Activated CD4-positive, alpha-beta T cell treated with anti-CD3 and anti-CD28 coated beads, Interleukin-2, amount 10 ng/mL, durations not matched to agents 24 days and 14 days (primary cell): ENCODE measurements at regions not wholly inside any gene's neighbourhood (a gene's known extent, or its start where the extent isn't known, plus 50 kb on each side); places are given as distances from the start of the nearest gene placed in this dataset.

Experiments
- DNase-seq: peaks from one replicate; pipeline ENCODE4 v3.0.0; 2022
- H3K27ac Mint-ChIP-seq: one replicate; pipeline ENCODE4 v1.8.0; 2022; ENCODE audit warnings: mild to moderate bottlenecking, mixed read lengths
- H3K27me3 Mint-ChIP-seq: one replicate; pipeline ENCODE4 v1.8.0; 2022; ENCODE audit warnings: mixed read lengths
- H3K36me3 Mint-ChIP-seq: one replicate; pipeline ENCODE4 v1.8.0; 2022; ENCODE audit warnings: low read depth, mild to moderate bottlenecking, mixed read lengths
- H3K4me1 Mint-ChIP-seq: one replicate; pipeline ENCODE4 v1.8.0; 2021; ENCODE audit warnings: mixed read lengths
- H3K4me3 Mint-ChIP-seq: one replicate; pipeline ENCODE4 v1.8.0; 2022; ENCODE audit warnings: mild to moderate bottlenecking, moderate library complexity, mixed read lengths
- H3K9me3 Mint-ChIP-seq: one replicate; pipeline ENCODE4 v1.8.0; 2021; ENCODE audit warnings: mixed read lengths
- intact Hi-C: fragments of 100-400 bp; cut with micrococcal nuclease; formaldehyde crosslinking; loops from one replicate; pipeline ENCODE4 v1.15.1; 2023

DNA sequence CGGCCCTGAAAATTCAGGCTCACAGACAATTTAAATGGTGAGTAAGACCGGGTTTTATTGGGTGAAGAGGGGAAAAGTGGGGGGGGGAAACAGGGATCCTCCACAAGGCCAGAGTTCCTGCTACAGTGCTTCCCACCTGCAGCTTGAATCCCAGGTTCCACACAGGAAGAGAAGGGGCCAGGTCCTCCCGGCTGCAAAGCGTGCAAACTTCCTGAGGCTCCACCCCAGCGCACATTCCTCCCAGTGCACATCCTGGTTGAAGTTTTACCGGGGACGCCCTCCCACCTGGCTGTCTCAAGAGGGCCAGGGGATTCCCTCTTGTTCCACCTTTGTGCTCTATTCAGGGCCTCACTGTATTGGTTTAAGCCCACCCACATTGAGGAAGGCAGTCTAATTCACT lies 347.7 kb upstream of the REG3G start:
- no peaks in the 10 kb centered on the region for H3K4me1 Mint-ChIP-seq
- intact Hi-C loops: no loop called here
- no peak overlapping the region for H3K27ac Mint-ChIP-seq
- H3K36me3 Mint-ChIP-seq: no peaks in the 10 kb centered on the region
- no peak overlapping the region for H3K4me3 Mint-ChIP-seq
- H3K27me3 Mint-ChIP-seq: no peaks in the 10 kb centered on the region
- DNase-seq: no peak
- peaks cover 3% of the 10 kb centered on the region for H3K9me3 Mint-ChIP-seq

DNA sequence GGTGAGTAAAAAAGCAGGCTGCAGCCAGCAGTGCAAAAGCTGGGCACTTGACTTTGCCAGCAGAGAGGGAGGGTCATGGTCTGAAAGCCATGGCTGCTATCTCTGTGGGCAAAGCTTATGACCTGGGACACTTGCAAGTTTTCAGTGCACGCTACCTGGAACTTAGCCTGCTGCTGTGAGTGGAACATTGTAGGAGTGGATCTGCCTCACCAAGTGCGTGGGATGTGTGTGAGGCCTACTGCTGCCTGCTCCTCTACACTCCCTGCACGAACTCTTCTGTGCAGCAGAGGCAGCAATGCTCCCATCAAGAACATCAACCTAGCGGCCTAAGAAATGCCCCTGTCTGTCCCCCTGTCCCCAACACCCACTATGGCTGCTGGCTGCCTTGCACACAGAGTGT lies 344.1 kb upstream of the REG3G start:
- DNase-seq: no peak
- Mint-ChIP-seq H3K4me3 (no peak overlapping the region), H3K4me1 (no peaks in the 10 kb centered on the region), H3K9me3 (peaks cover 11% of the 10 kb centered on the region), H3K27me3 (no peaks in the 10 kb centered on the region), H3K27ac (no peak overlapping the region), H3K36me3 (no peaks in the 10 kb centered on the region)
- intact Hi-C loops: no loop called here

DNA sequence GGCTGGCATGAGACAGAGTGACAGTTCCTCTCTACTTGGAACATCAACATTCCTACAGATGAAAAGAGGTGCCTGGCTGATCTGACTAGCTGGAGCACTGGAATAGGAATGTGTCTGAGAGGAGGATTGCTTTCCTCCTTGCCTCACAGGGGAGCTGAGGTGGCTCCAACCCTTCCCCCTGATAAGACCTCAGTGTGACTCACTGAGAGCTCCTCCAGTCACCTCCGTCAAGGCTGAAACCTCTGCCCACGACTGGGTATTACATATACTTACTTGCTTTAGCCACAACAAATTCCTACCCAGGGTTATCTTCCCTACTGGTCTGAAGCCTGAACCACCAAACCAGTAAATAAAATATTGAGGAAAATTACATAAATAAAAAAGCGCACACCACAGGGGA lies 342.7 kb upstream of the REG3G start:
- H3K9me3 Mint-ChIP-seq: peaks cover 14% of the 10 kb centered on the region
- no peak overlapping the region for H3K4me3 Mint-ChIP-seq
- no peaks in the 10 kb centered on the region for H3K4me1 Mint-ChIP-seq
- intact Hi-C loops: no loop called here
- no peak overlapping the region for H3K27ac Mint-ChIP-seq
- no peak for DNase-seq
- no peaks in the 10 kb centered on the region for H3K36me3 Mint-ChIP-seq
- no peaks in the 10 kb centered on the region for H3K27me3 Mint-ChIP-seq

DNA sequence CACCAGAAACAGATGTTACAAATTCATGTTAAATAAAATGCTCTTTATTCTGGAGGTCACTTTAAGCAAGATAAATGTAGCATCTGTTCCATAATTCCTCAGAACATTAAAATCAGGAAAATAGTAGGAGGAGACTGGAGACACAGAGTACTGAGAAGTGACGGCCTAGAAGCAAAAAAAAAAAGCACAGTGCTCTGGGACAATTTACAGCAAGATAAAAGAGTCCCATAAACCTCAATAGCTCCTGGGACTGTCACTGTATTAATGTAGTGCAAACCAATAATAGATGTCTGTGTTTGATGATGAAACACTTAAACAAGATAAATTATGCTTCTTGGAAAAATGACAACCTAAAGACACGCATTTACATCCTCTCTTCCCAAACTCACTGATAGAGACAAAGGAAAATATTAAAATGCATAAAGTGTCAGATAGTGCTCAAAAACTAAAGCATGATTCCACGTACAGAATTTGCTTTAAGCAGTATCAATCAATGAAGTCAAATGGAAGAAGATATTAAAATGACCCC lies 338.8 kb upstream of the REG3G start:
- no peaks in the 10 kb centered on the region for H3K4me1 Mint-ChIP-seq
- H3K4me3 Mint-ChIP-seq: no peak overlapping the region
- H3K27me3 Mint-ChIP-seq: no peaks in the 10 kb centered on the region
- no peak overlapping the region for H3K27ac Mint-ChIP-seq
- intact Hi-C loops: no loop called here
- no peaks in the 10 kb centered on the region for H3K36me3 Mint-ChIP-seq
- DNase-seq: no peak
- peaks cover 14% of the 10 kb centered on the region for H3K9me3 Mint-ChIP-seq

DNA sequence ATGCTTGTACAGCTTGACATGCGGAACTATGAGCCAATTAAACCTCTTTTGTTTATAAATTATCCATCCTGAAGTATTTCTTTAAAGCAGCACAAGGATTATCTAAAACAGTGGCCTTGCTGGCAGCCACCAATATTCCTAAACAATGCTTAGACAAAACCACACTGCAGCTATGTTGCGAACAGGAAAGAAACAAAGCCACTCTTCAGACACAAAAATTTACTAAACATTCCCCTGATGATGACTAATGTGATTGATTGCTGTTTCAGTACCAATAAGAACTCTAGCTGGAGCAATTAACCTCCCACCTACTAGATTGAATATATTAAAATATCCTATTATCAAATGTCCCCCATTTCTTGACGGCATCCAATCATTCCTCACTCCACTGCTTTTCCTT lies 325.8 kb upstream of the REG3G start:
- intact Hi-C loops: no loop called here
- Mint-ChIP-seq H3K4me1 (no peaks in the 10 kb centered on the region), H3K36me3 (no peaks in the 10 kb centered on the region), H3K4me3 (no peak overlapping the region), H3K27ac (no peak overlapping the region), H3K27me3 (no peaks in the 10 kb centered on the region), H3K9me3 (peaks cover 3% of the 10 kb centered on the region)
- no peak for DNase-seq

DNA sequence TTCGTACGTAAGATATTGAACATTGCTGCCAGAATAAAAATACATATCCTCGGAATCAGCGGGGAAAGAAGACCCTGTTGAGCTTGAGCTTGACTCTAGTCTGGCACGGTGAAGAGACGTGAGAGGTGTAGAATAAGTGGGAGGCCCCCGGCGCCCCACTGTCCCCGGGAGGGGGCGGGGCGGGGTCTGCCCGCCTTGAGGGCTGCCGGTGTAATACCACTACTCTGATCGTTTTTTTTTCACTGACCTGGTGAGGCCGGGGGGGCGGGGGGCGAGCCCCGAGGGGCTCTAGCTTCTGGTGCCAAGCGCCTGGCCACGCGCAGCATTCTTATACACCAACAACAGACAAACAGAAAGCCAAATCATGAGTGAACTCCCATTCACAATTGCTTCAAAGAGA lies 324.0 kb upstream of the REG3G start:
- no peak overlapping the region for H3K27ac Mint-ChIP-seq
- H3K4me1 Mint-ChIP-seq: no peaks in the 10 kb centered on the region
- no peak overlapping the region for H3K4me3 Mint-ChIP-seq
- DNase-seq: no peak
- intact Hi-C loops: no loop called here
- H3K9me3 Mint-ChIP-seq: peaks cover 3% of the 10 kb centered on the region
- no peaks in the 10 kb centered on the region for H3K27me3 Mint-ChIP-seq
- no peaks in the 10 kb centered on the region for H3K36me3 Mint-ChIP-seq

DNA sequence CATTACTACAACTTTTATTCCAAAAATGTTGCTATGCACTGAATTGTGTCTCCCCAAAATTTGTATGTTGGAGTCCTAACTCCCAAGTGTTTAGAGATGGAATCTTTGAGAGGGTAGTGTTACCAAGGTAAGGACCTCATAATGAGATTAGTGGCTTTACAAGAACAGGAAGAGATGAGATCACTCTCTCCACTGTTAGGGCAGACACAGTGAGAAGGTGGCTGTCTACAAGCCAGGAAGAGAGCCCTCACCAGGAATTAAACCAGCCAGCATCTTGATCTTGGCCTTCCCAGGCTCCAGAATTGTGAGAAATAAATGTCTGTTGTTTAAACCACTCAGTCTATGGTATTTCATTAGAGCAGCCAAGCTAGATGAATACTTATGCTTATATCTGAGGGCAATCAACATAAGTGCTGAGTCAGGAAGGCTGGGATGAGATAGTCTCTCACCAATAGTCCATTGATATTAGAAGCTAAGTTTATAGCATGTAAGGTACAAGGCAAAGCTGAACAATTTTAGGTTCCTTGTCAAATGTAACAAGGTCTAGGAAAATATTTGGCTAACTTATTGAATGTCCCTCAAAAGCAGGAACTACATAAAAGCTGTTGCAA lies 317.6 kb upstream of the REG3G start:
- no peak for DNase-seq
- Mint-ChIP-seq H3K27me3 (no peaks in the 10 kb centered on the region), H3K27ac (no peak overlapping the region), H3K4me1 (no peaks in the 10 kb centered on the region), H3K36me3 (no peaks in the 10 kb centered on the region), H3K4me3 (no peak overlapping the region), H3K9me3 (no peaks in the 10 kb centered on the region)
- intact Hi-C loops: no loop called here

DNA sequence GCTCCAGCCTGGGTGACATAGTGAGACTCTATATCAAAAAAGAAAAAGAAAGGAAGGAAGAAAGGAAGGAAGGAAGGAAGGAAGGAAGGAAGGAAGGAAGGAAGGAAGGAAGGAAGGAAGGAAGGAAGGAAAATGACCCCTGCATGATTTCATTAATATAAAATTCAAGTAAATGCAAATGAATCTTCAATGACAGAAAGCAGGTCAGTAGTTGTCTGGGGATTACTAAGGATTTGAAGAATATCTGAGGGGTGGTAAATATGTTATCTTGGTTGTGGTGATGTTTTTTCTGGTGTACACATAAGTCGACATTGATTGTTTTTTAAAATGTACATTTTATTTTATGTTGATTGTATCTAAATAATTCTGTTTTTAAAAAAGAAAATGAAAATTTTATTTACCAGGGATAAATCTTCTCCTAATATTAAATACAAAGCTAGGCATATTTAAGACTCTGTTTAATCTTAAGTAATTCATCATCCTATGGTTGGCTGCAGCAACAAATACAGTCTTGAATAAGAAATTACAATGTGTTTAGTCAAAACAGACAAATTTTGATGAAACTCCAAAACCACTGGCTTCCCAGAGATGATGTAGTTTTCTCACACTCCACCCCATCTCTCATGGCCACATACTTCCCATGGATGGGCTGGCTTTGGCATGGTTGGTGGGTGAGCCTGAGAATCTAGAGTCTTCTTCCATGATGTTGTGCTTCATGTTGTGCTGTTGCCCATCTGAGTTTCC lies 314.7 kb upstream of the REG3G start:
- Mint-ChIP-seq H3K4me3 (no peak overlapping the region), H3K36me3 (no peaks in the 10 kb centered on the region), H3K9me3 (no peaks in the 10 kb centered on the region), H3K27me3 (no peaks in the 10 kb centered on the region), H3K4me1 (no peaks in the 10 kb centered on the region), H3K27ac (no peak overlapping the region)
- intact Hi-C loops: no loop called here
- no peak for DNase-seq

DNA sequence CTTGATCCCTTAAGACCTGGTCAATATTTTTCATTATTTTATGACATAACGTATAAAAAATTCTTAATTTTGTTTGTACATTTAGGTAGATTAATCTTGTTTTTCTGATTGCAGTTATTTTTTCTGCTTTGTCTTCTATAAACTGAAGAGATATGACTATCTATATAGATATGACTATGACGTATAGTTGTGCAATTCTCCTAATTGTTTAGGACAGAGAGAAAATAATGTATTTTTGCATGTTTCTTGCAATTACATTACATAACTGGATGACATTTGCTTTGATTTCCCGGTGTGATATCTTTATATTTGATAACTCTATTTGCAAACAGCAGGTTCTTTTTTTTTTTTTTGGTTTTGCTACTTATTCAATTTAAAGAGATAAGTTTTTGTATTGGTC lies 310.2 kb upstream of the REG3G start:
- intact Hi-C loops: no loop called here
- Mint-ChIP-seq H3K27me3 (no peaks in the 10 kb centered on the region), H3K4me3 (no peak overlapping the region), H3K27ac (no peak overlapping the region), H3K36me3 (no peaks in the 10 kb centered on the region), H3K4me1 (no peaks in the 10 kb centered on the region), H3K9me3 (no peaks in the 10 kb centered on the region)
- DNase-seq: no peak

DNA sequence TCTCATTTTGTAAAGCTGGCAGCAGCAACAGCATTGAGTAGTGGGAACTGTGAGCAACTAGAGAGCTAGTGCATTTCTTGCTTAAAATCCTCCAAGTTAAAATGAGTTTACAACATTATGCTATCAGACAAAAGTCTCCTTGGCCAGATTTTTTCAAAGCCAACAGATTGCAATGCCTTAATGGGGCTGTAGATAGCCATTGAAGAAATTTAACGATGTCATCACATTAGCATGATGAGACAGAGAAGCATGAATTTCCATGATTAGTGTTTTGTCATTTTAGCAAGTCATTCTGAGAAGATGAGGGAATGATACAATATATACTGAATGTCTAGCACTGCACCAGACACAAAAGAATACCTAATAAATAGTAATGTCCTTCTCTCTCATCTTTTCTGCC lies 307.5 kb upstream of the REG3G start:
- Mint-ChIP-seq H3K4me3 (no peak overlapping the region), H3K9me3 (no peaks in the 10 kb centered on the region), H3K4me1 (no peaks in the 10 kb centered on the region), H3K36me3 (no peaks in the 10 kb centered on the region), H3K27me3 (no peaks in the 10 kb centered on the region), H3K27ac (no peak overlapping the region)
- intact Hi-C loops: no loop called here
- DNase-seq: no peak

DNA sequence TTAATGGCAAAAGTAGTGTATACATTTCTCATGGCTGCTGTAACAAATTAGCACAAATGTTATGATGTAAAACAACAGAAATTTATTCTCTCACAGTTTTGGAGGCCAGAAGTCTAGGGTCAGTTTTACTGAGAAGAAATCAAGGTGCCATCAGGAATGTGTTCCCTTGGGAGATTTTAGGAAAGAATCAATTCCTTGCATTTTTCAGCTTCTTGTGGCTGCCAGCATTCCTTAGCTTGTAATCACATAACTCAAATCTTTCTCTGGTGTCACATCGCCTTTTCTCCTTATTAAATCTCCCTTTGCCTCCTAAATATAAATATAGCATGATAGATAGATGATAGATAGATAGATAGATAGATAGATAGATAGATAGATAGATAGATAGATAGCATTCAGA lies 307.0 kb upstream of the REG3G start:
- no peak for DNase-seq
- intact Hi-C loops: no loop called here
- Mint-ChIP-seq H3K4me3 (no peak overlapping the region), H3K27me3 (no peaks in the 10 kb centered on the region), H3K9me3 (no peaks in the 10 kb centered on the region), H3K36me3 (no peaks in the 10 kb centered on the region), H3K27ac (no peak overlapping the region), H3K4me1 (no peaks in the 10 kb centered on the region)

DNA sequence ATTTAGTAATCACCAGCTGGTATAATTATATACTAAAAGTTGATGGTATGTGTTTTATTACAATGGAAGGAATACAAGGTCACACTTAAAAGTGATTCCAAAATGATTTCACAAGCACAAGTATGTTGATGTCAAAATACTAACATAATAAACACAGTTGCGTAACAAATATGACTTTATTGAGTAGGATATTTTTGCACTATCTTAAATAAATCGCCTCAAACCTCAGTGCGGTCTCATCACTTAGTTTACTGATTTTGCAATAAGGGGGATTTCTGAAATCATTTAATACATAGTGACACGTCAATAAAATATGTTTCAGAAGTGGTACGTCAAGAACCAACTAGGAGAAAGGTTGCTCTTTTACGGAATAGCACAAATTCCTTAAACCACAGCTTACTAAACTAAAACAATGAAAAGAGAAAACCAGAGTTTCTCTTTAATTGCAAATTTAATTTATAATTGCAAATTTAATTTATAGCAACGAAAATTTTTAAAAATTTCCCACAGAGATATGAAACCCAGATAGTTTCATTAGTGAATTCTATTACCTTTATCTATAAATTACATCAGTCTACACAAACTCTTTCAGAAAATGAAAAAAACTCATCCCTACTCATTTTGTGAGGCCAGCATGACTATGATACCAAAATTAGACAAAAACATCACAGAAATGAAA lies 304.0 kb upstream of the REG3G start:
- Mint-ChIP-seq H3K4me3 (no peak overlapping the region), H3K9me3 (no peaks in the 10 kb centered on the region), H3K27me3 (no peaks in the 10 kb centered on the region), H3K4me1 (no peaks in the 10 kb centered on the region), H3K36me3 (no peaks in the 10 kb centered on the region), H3K27ac (no peak overlapping the region)
- no peak for DNase-seq
- intact Hi-C loops: no loop called here

DNA sequence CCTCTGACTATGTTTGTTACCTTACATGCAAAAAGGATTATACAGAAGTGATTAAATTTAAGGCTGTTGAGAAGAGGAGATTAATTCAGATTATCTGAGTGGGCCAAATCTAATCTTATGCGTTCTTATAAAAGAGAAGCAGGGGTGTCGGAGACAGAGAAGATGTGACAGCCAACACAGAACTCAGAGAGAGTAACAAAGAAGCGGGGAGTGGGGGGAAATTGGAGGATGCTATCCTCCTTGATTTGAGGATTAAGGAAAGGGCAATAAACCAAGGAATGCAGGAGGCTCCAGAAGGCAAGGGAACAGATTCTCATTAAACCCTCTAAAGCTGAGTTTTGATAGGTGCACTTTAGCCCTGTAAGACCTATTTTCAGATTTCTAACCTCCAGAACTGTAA lies 291.3 kb upstream of the REG3G start:
- peaks cover 7% of the 10 kb centered on the region for H3K9me3 Mint-ChIP-seq
- no peaks in the 10 kb centered on the region for H3K4me1 Mint-ChIP-seq

DNA sequence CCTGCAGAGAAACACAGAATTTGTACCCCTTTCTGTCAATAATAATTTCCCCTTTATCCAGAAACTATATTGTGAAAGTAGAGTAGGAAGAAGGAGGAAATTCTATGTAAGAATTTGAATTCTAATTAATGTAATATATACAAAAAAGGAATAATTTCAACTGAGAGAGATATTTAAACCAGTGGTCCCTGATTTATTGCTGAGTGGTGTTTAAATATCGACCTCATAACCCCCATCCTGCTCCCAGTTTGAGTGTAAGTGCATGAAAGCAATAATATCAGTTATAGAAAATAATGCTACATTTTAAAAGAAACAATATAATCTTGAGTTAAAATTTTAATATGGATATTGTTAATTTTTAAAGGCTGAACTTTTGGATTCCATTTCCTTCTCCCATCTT lies 286.2 kb upstream of the REG3G start:
- no peak overlapping the region for H3K4me3 Mint-ChIP-seq
- H3K9me3 Mint-ChIP-seq: no peaks in the 10 kb centered on the region
- no peaks in the 10 kb centered on the region for H3K27me3 Mint-ChIP-seq
- H3K4me1 Mint-ChIP-seq: no peaks in the 10 kb centered on the region
- no peak for DNase-seq
- H3K36me3 Mint-ChIP-seq: no peaks in the 10 kb centered on the region
- intact Hi-C loops: no loop called here
- no peak overlapping the region for H3K27ac Mint-ChIP-seq

More for the DNA sequence above, 291.3 kb upstream of the REG3G start:
- DNase-seq: no peak
- no peak overlapping the region for H3K4me3 Mint-ChIP-seq
- intact Hi-C loops: no loop called here
- H3K27ac Mint-ChIP-seq: no peak overlapping the region
- H3K36me3 Mint-ChIP-seq: no peaks in the 10 kb centered on the region
- no peaks in the 10 kb centered on the region for H3K27me3 Mint-ChIP-seq
